Stimulated activated CD8-positive, alpha-beta memory T cell treated with anti-CD3 and anti-CD28 coated beads, Interleukin-2, amount 100 ng/mL, for 48 hours (primary cell): ENCODE measurements at regions not wholly inside any gene's neighbourhood (a gene's known extent, or its start where the extent isn't known, plus 50 kb on each side); places are given as distances from the start of the nearest gene placed in this dataset.
"Not testable (repeated sequence)": the region's sequence is repeated elsewhere in the genome, so short reads cannot be mapped to it uniquely, and the experiment has no call there.

Experiments used
- DNase-seq, 2 donors: peaks; one replicate each; pipeline ENCODE4 v3.0.0-alpha.2; 2020; ENCODE audit warnings: low read depth in 2 of 2

DNA sequence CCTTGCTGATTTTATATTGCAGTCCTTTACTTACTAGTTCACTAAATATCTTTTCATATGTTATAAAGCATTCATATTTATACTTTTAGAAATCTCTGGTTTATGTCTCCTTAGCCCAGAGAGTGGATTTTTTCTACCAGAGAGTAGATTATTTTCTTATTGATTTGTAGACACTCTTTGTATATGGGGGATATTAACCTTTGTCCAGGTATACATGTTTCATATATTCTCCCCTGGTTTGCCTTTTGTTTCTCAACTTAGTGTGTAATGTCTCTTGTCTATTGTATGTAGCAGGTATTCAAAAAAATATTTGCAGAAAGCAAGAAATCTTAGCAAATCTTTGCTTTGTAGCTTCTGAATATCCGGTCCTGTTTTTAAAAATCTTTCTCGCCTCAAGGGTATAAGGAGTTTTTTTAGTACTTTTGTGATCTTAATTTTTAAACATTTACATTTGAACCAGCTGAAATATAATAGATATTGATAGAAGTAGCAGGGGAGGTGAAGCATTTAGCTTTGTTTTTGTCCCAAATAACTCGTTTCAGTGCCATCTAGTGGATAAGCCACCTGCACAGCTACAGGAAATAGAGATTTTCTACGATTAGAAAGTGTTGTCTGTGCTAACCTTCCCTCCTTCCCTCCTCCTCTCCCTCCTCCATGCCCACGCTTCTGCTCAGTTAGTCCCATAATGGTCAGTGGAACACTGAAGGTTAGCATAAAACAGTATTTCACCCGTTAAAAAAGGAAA is 97.0 kb downstream of the PHETA1 start:
- DNase-seq: no peak

DNA sequence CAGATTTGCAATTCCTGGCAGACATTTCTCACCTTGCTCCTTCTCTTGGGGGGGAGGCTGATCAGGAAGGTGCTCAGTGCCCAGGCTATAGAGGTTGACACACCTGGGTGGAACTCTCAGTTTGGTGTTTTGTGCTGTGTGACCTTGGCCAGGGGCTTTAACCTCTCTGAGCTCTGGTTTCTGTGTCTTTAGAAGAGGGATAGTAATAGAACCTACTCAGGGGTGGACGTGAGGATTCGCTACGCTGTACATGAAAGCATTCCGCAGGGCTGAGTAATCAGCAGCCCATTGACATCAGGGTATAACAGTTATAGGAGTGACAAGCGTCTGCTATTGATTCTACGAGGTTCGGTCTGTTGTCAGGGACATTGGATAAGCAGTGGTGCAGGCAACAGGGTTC is 98.1 kb downstream of the PHETA1 start:
- DNase-seq: no peak

DNA sequence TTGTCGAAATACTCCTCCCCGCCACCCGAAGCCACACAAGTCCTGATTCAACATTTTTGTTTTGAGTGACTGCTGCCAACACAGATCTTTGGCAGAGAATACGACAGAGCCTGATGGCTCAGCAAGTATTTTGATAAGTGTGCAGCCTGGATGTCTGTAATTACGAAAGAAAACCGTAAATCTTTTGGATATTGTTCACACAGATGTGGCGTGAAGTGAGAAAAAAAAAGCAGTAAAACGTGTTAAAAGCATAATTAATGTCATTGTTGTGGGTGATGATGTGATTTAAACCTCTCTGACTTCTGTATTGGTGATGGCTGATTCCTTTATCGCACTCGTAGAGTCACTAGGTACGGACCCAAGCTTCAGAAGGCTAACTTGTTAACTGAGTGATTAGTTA is 98.7 kb downstream of the PHETA1 start:
- DNase-seq: no peak

DNA sequence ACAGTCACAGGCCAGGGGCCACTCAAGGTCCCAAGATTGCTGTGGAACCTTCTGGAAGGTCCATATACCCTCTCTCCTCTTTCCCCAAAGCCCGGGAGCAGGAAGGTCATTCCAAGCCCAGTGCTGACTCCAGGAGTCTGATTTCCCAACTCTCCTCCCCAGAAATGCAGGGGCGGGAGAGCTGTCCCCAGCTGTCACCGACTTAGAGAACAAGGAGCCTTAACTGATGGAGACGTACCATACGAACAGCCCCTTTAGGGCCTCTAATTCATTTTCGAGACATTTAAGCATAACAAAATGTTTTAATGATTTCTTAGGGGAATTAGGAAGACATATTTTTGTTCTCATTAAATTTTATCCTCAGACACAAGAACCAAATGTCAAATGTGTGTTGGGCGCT is 99.2 kb downstream of the PHETA1 start:
- DNase-seq: no peak

DNA sequence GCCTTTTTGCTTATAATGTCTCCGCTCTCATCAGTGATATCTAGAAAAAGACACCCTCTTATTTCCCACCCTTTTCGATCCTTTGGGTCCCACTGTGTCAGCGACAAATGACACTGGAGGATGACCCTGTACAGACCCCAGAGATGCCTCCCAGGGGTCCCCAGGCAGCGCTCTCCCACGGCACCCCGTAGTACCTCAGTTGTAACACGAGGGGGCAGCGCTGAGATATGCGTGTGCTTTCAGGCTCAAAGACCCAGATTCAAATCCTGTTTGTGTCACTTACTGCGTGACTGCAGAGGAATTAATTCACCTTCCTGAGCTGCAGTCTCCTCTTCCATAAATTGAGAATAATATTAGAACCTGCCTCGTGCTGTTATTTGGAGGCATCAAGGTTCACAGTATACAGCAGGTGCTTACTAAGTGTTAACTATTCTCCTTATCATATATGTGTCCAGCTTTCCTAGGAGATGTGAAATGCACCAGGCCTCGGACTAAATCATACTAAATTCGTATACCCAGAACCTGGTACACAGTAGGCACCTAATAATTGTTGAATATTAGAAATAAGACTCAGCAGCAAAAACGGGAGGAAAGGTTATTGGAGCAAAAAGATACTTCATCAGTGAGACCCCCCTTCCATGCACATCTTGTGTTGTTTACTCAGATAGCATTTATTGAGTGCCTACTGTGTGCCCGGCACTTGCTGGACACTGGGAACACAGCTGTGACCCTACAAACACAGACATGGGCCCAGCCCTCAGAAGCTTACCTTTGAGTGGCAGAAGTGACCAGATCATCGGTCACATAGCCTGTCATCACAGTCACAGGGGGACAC is 99.9 kb downstream of the PHETA1 start:
- DNase-seq: peak; percentile 5 to 11

DNA sequence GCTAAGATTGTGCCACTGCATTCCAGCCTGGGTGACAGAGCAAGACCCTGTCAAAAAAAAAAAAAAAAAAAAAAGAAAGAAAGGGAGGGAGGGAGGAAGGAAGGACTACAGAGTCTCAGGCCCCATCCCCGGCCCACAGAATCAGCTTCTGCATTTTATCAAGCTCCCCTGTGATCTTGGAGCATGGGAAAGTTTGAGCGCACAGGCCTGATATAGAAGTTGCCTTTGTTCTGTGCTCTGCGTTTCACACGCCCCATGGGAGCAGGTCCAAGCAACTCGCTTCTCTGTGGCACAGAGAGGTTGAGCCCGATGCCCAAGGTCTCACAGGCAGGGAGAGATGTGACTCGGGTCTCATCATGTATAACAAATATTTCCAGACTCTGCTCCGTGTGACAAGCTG is 101.8 kb downstream of the PHETA1 start:
- no peak for DNase-seq

DNA sequence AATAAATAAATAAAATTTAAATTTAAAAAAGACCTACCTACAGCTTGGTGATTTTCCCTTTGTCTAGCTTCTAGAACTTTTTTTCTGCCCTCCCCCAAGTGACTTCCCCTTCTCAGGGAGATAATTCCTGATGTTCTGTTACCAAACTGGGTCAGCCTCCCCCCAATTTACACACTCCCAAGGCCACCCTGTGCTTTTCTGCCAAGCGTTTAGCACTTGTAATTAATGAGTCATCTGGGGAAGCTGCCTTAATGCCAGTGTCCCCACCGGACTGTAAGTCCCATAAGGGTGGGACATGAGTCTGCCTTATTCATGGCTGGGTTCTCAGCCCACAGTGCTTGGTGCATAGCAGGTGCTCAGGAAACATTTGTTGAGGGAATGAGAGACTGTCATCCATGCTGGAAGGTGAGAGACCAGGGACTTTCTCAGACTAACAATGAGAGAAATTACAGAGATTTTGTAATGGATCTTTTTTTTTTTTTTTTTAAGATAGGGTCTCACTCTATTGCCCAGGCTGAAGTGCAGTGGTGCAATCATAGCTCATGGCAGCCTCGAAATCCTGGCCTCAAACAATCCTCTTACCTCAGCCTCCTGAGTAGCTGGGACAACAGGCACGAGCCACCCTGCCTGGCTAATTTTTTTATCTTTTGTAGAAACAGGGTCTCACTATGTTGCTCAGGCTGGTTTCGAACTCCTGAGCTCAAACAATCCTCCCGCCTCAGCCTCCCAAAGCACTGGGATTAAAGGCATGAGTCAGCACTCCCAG is 106.8 kb downstream of the PHETA1 start:
- DNase-seq: no peak

DNA sequence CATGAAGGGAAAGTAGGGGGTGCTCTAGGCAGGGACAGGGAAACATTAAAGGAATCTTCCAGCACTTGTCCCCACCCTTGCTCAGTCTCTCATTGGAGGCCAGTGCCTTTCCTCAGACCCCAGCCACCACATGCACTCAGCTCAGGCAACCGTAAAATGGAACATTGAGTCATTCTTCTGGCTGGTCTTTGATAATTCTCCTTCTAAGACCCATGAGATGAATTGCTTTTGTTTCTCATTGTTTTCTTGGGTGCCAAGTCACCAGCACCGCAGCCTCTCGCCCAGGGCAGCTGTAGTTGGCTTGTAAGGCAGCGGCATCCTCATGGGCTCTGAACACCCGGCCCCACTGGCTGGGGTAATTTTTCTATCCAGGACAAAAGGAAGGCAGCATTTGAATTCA is 108.2 kb downstream of the PHETA1 start:
- no peak for DNase-seq

DNA sequence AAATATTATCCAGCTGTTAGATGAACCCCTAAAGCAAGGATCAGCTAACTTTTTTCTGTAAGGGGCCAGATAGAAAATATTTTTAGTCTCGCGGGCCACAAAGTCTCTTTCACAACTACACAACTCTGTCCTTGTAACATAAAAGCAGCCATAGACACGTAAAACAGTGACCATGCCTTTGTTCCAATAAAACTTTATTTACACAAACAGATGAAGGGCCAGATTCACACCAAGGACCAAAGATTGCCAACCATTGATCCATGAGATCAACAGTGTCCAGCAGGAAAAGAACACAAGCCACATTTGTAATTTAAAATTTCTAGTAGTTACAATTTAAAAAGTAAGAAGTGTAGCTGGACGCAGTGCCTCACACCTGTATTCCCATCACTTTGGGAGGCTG is 109.7 kb downstream of the PHETA1 start:
- no peak for DNase-seq

DNA sequence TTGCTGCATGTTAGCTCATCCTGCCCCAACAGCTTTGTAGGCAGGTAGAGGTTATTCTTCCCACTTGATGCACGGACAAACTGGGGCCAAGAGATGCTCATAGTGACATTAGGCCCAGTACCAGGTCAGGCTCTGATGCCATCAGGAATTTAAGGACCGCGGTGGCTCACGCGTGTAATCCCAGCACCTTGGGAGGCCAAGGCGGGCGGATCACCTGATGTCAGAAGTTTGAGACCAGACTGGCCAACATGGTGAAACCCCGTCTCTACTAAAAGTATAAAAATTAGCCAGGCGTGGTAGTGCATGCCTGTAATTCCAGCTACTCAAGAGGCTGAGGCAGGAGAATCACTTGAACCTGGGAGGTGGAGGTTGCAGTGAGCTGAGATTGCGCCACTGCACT is 110.8 kb downstream of the PHETA1 start:
- not testable (repeated sequence) for DNase-seq

DNA sequence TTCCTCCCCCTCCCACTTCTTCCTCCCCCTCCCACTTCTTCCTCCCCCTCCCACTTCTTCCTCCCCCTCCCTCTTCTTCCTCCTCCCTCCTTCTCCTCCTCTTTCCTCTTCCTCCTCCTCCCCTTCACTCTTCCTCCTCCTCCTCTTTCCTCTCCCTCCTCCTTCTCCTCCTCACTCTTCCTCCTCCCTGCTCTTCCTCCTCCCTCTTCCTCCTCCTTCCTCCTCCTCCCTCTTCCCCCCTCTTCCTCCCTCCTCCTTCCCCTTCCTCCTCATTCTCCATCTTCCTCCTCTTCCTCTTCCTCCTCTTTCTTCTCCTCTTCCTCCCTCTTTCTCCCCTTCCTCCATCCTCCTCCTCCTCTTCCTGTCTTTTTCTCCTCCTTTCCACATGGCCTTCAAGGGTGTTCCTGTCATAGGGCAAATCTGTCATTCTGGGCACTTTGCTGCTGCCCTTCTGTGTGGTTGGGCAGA is 111.4 kb downstream of the PHETA1 start:
- DNase-seq: no peak

DNA sequence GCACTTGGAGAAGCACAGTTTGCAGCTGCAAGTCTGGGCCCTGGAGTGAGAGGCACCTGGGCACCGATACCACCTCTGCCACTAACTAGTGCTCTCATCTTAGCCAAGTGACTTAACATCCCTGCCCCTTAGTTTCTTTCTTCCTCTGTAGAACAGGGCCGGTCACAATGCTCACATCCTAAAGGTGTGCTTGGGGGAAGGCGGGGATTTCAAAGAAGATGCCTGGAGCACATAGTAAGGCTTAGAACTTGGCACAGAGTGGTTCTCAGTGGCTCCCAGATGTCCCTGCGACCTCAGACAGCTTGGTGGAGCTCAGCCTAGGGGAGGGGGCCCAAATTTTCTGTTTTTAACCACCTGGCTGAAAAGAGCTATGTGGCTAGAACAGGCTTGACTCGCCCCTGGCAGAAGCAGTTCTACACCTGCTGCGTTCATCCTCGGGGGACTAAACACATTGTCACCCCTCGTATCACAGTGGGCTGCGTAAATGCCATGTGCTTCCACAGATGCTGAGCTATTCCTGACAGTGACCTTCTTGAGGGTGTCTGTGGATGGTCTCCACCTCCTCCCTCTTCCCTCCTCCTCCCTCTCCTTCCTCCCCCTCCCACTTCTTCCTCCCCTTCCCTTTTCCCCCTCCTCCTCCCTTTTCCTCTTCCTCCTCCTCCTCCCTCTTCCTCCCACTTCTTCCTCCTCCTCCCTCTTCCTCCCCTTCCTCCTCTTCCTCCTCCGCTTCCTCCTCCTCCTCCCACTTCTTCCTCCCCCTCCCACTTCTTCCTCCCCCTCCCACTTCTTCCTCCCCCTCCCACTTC is 112.1 kb downstream of the PHETA1 start:
- DNase-seq: no peak

DNA sequence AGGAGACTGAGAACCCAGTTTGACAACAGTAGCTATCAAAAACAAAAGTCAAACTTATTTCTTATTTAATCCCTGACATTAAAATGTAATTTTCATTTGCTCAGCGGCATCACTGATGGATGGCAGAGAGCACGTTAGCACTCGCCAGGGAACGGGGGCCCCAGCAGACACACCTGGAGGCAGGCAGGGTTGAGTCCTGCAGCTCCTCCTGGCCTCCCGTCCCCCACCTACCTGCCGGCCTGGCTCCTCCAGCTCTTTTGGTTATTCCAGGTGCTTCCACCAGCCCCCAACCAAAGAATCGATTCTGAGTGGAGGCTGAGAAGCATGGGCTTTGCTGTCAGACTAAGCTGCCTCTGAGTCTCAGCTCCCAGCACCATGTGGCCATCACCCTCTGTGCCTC is 113.6 kb downstream of the PHETA1 start:
- DNase-seq: no peak

DNA sequence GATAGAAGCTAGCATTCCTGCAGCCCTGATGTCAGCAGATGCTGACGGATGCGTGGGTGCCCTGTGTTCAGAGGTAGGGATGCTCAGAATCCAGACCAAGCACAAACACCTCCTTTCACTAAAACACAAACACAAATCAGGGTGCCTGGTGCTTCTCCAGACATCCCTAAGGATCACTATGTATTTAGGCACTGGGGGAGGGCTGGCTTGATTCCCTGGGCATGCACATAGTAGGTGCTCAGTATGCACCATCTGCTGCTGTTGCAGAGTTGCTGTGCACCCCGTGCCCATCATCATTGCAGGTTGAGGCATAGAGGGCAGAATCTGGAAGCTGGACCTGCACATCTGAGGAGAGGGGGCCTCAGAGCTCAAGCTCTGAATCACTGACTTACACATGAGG is 114.8 kb downstream of the PHETA1 start:
- no peak for DNase-seq

DNA sequence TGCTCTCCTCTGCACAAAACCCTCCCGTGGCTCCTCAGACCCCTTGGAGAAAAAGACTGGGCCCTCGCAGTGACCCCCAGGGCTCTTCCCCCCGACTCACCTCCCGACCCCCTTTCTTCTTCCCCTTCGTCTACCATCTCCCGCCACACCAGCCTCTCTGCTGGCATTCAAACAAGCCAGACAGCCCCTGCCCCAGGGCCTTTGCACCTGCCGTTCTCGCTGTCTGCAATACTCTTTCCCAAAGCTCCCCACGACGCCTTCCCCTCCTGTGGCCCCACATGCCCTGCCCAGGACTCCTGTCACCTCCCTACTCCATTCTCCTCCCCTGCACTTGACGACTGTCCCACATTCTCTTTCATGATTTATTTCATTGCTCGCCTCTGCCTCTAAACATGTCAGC is 115.7 kb downstream of the PHETA1 start:
- no peak for DNase-seq

DNA sequence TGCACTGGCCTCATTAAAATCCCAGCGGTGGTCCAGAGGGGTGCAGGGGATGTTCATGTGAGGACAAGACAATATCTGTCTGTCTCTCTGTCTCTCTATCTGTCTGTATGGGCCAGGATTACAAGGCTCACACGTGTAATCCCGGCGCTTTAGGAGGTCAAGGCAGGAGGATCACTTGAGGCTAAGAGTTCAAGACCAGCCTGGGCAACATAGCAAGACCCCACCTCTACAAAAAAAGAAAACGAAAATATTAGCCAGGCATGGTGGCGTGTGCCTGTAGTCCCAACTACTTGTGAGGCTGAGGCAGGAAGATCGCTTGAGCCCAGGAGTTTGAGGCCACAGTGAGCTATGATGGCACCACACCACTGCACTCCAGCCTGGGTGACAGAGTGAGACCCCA is 117.1 kb downstream of the PHETA1 start:
- DNase-seq: no peak

DNA sequence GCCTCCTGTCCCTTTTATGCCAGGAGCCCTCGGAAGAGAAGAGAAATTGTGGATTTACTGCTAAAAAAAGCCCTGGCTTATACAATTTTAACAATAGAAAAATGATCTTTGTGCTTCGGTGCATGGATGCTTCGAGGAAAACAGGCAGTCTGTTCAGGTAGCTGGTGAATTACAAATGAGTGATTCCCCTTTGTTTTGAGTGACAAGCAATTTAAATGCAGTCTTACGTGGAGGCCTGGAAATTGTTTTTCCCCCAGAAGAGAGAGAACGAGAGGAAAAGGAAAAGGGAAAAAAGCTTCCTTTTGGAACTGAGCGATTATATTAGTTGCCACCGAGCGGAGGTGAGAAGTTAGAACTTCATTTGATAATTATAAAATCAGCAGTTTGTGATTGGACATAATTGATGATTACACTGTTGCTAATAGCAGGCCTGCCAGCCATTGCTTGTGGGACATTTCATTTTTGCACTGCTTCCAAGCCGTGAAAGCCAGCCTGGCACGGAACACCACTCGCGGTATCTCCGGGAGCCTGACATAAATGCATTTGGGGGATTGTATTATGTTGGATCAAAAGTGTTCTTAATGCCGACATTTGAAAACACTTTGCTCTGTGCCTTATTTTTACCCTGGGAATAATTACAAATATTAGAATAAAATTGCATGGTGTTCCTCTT is 117.7 kb downstream of the PHETA1 start:
- no peak for DNase-seq

DNA sequence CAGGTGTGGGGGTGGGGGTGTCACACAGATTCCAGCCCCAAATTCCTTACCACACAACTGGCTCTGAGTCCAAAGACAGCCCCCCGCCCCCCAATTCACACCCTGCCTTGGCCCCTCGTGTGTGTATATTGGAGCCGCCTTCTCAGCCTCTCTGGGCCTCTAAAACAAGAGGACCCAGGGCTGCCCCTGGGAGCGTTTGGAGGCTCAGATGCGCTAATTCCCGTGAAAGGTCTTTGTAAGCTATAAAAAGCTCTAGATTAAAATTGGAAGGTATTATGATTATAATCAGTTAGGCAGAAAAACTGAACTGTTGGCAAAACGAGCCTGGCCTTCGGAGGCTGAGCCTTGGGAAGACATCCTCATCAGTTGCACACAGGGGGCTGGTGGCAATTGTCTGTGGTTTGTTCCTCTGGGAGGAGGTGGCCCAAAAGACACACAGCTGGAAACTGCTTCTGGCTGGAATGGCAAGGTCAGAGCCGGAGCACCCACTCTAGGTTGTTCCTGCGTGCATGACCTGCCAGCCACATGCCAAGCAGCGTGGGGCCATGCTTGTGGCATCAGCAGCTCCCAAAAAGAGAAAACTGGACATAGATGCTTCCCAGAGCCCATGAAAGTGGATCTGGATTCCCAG is 118.5 kb downstream of the PHETA1 start:
- DNase-seq: no peak

DNA sequence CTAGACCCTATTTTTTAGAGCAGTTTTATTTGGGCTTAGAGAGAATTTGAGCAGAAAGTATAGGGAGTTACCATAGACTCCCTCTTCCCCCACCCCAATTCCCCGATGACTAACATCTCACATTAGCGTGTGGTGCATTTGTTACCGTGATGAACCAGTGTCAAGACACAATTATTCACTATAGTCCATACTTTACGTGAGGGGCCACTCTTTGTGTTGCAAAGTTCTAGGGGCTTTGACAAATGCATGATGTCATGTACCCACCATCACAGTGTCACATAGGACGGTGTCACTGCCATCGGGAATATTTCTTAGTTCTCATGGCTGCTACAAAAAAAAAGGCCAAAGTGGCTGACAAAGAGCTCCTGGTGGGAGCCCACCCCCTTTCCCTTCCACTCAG is 119.1 kb downstream of the PHETA1 start:
- no peak for DNase-seq

DNA sequence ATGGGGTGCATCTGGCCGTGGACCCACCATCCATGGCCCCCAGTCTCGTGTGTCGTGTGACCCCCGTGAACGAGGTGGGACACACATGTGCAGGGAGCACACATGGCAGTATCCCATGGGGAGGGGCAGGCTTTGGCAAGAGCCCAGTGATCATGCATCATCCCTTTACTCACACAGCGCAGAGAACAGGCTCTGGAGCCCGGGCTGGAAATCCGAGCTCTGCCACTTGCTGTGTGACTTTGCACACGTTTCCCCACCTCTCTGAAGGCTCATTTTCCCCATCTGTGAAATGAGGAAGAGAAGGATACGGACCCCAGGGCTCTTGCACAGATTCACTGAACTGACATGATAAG is 119.9 kb downstream of the PHETA1 start:
- no peak for DNase-seq
